NCI-H345 (cell line): ENCODE measurements at regions not wholly inside any gene's neighbourhood (a gene's known extent, or its start where the extent isn't known, plus 50 kb on each side); places are given as distances from the start of the nearest gene placed in this dataset.
"Not testable (repeated sequence)": the region's sequence is repeated elsewhere in the genome, so short reads cannot be mapped to it uniquely, and the experiment has no call there.

Experiments
- DNase-seq: peaks from one replicate; lab custom pipeline; 2025; lab: John Stamatoyannopoulos, UW

DNA sequence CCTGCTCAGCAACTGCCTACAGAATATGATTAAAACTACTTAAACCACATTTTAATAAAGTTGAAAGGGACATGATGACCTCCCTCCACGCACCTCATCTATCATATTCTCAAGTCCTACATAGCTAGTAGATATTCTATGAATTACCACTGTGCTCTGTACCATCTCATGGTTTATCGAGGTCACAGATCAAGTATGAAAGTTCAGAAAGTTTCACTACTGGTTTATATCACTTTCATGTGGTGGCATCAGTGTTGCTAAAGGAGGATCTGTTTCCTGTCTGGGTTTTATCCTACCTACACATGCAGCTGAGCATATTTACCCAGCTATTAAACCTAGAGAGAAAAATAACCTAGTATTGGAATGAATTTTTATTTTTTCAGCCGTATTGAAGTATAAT, 214.9 kb upstream of the MON1B start:
- DNase-seq, result no peak

DNA sequence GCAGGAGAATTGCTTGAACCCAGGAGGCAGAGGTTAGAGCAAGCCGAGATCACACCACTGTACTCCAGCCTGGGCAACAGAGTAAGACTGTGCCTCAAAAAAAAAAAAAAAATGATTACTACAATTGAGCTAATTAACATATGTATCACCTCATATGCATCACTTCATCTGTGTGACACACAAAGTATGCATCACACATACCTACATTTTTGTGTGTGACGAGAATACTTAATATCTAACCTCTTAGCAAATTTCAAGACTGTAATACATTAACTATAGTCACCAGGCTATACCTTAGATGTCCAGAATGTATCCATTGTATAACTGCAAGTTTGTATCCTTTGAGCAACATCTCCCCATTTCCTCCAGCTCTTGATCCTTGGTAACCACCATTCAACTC, 214.2 kb upstream of the MON1B start:
- no peak for DNase-seq

DNA sequence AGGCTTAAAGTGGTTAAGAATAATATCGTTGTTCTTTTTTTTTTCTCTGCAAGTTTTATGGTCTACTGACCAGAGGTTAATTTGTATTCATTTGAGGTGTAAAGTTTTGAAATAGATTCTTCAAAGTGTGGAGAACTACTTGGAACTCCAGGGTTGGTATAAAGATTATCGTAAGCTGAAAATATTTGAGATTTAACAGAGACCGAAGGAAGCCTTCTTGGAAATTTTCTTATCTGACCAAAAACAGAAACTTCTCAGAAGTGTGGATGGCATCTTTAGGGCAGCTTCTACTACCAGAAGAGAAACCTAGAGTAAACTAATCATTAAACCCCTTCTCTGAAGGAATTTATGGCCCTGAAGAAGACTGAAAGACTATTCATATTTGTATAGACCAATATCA, 206.8 kb upstream of the MON1B start:
- DNase-seq, result no peak

DNA sequence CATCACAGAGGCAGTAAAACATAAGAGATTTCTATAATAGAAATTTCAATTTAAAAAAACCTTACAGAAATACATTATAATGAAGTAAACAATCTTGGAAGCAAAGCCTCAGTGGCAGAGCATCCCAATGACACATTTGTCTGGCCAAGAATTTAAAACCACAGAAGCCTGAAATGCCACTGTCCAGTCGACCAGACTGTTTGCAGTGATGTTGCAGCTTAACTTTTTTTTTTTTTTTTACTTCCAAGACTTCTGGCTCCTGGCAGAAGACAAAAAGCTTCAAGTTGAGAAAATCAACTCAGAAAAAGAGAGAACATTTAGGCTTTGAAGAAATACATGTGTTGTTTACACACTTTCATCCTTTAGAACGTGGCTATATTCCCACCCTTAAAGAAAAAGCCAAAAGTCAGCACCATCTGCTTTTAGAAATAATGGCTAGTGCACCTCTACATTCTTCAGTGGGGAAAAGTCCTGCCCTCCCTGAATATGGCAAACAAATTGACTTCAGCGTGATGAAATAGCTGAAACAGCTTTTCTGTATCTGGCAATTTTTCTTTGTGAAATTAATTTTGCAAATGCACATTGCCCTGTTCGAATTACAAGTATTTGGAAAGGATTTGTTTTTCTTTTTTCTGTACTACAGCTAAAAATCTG, 205.5 kb upstream of the MON1B start:
- DNase-seq, result no peak

DNA sequence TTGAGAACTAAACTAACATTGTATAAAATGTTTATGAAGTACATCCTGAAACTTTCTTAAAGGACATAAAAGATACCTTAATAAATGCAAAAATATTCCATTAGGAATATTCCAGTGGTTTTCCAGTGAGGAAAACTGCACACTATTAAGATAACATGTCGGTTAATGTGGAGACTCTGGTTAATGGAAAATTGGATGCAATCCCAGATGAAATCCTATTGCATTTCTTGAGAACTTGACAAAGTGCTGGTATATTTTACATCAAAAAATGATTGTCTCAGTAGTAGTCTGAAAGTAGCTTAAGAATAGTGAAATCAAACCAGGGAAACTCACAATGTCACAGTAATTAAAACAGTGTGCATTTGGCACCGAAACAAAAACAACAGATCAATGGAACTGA, 202.5 kb upstream of the MON1B start:
- no peak for DNase-seq

DNA sequence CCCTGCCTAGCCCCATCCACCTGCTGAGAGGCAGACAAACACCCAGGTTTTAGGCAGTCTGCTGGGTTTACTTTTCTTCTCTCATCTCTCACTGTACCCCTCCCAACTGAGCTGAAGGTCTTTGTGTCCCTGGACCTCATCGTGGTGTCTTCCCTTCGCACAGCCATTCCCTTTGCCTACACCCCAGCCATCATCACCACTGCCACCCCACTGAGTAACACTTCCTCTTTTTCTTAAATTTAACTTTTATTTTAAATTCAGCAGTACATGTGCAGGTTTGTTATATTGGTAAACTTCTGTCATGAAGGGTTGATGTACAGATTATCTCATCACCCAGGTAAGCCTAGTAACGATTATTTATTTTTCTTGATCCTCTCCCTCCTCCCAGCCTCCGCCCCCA, 188.3 kb upstream of the MON1B start:
- no peak for DNase-seq

DNA sequence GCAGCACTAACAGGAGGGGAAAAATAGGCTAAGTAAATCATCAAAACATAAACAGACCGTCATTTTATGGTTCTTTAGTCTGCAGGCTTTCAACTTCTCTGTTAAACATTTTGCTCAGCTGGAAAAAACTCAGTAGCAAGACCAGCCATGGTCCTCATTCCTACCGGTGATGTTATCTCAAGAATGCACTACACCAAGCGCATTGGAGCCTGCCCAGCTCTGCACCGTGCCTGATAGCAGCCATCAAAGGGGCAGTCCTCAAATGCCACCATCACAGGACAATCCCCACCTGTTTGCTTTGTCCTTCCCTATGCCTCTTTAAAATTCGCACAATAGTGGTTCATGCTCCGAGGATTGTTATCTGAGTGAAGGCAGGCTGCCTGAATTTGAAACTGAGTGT, 181.5 kb upstream of the MON1B start:
- no peak for DNase-seq

DNA sequence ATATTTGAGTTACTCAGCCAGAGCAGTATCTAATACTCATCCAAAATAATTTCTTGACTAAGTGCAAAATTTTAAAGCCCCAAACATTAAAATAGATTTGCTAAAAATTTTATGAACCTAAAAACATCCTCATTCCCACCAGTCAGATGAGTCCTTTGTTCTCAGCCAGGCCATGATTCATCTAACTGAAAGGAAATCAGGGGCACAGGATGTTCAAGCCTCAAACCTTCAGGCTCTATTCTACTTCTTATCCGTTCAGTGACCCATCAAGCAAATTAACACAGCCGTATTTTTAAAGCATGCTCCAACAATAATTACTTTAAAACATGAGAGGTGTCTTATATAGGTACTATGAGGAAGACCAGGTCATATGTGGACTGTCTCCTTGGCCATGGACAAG, 176.5 kb upstream of the MON1B start:
- DNase-seq, result no peak

DNA sequence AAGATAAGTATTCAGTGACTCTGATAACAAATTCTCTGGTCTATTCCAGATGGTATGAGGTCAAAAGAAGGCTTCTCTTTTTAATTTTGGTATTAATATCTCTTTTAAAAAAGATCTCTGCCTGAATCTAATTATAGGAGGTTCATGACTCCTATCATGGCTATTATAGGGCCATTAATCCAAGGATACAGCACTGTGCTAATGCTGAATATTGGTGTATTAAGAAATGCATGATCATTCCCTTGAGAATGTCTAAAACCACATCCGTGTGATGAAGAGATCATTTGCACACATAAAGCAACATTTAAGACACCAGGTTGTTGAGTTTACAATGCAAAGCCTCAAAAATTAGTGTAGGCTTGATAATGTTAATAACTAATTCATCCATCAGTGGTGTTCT, 160.4 kb upstream of the MON1B start:
- no peak for DNase-seq

DNA sequence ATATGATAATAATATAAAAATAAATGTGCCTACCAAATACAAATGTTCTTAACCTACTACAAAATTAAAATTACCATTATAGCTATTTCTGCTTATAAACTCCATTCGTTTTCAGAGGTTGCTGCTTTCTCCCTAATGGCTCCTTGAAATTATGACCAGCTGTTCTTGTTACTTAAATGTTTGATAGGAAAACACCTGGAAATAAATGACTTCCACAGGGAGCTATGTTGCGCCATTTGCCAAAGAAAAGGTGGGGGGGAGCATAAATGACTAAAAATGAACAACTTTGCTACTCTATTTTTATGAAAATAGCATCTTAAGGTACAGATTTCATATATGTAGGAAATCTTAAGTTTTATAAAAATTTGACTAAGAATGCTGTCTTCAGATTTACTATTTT, 157.5 kb upstream of the MON1B start:
- DNase-seq, result no peak

DNA sequence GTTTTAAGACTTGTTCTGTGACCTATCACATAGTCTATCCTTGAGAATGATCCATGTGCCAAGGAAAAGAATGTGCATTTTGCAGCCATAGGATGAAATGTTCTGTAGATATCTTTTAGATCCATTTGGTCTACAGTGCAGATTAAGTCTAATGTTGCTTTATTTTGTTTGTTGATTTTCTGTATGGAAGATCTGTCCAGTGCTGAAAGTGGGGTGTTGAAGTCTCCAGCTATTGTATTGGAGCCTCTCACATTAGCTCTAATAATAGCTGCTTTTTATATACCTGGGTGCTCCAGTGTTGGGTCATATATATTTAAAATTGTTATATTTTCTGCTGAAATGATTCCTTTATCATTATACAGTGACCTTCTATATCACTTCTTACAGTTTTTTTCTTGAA, 155.6 kb upstream of the MON1B start:
- no peak for DNase-seq

DNA sequence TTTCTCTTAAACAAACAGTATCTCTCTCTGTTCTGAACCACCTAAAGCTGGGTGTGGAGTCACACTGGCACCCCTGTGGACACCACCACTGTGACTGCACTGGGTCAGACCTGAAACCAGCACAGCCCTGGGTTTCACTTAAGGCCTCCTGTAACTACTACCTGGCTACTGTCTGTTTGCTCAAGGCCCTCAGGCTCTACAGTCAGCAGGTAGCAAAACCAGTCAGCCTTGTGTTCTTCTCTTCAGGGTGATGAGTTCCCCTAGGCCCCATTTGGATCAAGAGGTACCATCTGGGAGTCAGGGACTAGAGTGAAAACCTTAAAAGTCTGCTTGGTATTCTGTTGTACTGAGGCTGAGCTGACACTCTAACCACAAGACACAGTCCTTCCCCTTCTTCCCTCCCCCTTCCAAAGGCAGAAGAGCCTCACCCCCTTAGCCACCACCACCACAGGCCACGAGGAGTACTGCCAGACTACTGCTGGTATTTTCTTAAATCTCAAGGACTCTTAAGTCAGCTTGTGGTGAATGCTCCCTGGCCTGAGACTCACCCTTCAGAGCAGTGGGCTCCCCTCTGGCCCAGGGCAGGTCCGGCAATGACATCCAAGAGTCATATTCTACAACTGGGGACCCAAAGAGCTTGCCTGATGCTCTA, 153.2 kb upstream of the MON1B start:
- DNase-seq, result no peak

DNA sequence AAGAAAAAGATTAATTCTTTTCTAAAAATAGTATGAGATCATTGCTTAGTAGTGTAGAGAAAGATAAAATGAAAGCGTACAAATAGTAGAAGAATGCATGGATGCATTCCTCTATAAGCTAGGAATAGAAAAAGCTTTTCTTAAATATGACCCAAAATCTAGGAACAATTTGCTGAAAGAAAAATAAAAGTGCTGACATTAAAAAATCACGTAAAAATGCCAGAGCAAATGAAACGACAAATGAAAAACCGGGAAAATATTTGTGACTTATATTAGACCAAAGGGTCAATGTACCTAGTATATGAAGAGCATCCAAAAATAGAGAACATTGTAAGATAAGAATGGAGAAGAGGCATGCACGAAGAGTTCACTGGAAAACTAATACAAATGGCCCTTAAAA, 149.5 kb upstream of the MON1B start:
- no peak for DNase-seq

DNA sequence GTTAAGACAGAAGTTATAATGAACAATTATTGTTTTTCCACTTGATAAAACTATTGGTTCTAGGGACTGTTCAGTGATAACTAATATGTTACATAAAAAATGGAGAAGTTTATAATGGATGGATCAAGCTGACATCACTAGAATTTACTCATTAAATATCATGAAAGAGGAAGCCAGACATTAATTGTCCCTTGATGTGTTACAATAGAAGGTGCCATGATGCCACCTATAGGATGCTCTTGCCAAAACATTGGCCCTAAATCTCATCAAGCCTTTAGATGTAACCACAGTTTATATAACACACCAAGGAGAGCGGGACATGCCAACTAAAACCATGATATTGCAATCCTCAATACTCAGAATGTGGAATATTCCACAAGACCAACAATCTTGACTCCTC, 147.9 kb upstream of the MON1B start:
- no peak for DNase-seq

DNA sequence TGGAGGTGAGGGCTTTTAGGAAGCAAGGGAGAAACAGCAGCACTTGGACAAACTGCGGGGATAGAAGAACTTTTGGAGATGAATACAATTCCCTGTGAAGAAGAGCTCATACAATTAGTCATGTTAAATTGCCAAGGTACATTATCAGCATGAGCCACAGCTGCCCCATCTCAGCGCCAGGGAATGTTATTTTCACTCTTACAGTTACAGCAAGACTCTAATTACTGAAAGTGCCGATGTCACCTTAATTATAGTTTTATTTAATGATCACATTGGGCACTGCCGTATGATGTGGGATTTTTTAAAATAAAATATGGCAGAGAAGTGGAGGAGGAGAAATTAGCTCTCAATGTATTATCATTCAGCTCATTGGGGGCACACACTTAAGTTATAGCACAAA, 144.8 kb upstream of the MON1B start:
- no peak for DNase-seq

DNA sequence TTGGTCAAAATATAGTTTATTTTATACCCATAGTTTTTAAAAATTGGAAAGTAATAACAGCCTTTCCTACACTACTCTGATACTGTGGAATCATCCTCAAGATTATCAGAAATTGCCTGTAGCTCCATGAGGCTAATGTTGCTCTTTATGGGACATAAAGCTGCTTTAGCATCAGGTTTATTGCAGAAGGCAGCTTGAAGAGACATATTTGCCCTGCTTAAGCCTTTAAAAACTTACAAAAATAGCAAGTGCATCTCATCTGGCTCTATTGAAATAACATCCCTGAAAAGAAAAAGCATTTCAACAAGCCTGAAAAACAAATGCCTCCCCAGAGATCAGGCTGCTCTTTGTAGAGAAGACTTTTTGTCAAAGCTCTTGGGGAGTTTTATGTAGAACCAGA, 142.9 kb upstream of the MON1B start:
- no peak for DNase-seq

DNA sequence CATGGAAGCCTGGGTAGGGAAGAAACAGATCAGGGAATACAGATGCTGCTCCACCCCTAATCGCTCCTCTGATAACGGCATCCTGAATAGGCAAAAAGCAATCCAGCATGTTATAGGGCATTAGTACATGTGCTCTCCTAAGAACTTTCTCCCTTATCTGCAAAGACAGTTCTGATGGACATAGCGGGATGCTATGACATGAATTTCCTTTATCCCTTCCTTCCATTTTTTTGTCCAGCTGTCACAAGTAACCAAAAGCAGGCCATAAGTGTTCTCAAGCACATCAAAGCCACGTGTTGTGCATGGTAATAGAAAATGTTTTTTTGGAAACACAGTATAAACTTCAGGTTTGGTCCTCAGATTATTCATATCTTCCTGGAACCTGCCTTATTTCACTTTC, 141.4 kb upstream of the MON1B start:
- no peak for DNase-seq

DNA sequence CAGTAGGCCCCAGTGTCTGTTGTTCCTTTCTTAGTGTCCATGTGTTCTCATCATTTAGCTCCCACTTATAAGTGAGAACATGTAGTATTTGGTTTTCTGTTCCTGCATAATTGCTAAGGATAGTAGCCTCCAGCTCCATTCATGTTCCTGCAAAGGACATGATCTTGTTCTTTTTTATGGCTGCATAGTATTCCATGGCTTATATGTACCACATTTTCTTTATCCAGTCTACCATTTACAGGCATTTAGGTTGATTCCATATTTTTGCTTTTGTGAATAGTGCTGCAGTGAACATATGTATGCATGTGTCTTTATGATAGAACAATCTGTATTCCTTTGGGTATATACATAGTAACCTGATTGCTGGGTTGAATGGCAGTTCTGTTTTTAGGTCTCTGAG, 134.4 kb upstream of the MON1B start:
- DNase-seq, result not testable (repeated sequence)

DNA sequence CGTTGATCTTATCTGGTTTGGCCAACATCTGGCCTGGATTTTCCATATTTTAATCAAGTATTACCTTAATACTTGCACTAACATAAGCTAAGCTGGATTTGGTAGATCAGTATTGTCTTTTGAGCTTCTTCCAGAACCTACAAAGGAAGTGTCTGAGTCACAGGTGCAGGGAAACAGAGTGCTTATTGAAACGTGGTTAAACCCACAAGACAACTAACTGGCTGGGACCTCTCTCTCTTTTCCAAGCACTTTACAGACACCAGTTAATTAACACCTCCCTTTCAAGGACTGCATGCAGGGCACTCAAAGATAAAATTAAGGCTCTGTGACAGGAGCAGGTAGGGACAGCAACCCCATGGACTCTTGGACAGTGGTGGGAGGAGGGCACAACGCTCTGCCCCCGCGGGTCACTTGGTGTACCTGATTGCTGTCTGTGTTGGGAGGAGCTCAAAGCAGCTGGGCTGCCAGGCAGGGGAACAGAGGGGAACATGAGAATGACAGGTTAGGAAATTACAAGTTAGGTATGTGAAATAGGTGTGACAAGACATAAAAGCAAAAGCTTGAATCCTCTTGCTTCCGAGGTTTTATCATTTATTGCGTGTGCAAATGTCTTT, 133.7 kb upstream of the MON1B start:
- DNase-seq, result no peak

DNA sequence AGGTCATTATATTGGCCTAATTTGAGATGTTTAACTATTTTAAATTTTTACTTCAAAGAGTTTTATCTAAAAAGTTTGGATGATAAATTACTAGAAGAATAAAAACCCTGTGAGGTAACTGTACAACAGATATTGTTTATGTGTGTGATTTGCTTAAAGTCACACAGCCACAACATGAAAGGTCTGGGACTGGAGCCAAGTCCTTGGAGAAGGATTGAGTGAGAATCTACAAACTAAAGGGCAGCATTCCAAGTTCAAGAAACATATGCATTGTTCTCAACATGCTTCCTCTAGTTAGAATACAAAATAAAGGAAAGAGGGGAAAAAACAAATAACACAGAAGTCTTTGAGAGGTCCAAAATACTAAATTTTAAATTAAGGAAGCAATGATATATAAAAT, 131.5 kb upstream of the MON1B start:
- no peak for DNase-seq

DNA sequence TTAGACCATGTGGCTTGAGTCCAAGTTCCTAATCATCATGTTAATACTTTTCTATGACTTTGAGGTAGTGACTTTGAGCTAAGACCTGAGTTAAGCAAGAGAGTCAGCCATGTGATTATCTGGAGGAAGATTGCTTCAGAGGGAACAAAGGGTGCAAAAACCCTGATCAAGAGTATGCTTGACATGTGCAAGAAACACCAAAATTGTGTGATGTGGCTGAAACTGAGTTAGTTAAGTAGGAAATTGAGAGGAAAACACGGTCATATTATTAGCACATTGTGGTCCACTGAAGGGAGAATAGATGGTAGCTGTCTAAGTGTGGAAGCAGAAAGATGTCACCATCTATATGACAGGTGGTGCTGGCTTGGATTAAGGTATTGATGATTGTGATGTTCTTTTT, 130.4 kb upstream of the MON1B start:
- no peak for DNase-seq

DNA sequence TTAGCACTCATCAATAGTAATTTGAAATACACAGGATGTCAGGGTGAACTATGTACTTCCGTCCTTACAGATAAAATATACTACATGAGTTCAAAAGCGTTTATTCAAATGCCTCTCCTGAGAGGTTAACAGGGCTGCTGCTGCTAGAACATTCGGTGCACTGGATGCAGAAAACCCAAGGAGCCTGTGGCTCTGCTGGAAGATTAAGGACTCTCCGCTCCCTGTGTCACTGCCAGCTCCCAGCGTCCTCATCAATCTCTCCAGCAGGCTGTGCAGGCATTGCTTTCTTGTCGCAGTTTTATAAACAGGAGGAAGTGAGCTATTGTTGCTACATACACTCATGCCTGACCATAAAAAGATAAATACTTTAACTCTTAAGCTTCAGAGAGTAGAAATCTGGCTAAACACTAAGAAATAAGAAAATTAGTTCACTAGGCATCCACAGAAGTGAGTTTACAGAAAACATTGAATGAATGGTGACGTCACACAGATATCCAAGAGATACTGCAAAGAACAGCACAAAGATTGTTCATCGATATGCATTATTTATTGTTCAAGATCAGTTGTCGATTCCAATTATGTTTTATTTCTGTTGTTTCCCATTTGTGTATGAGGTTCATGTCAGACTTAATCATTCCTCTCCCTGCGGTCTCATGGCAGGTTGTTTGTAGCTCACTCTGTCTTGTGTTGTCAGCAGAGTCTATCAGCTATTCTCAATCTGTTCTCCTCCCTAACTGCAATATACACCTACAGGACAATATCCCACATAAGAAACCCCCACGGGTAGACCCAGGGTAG, 127.9 kb upstream of the MON1B start:
- DNase-seq, result no peak

DNA sequence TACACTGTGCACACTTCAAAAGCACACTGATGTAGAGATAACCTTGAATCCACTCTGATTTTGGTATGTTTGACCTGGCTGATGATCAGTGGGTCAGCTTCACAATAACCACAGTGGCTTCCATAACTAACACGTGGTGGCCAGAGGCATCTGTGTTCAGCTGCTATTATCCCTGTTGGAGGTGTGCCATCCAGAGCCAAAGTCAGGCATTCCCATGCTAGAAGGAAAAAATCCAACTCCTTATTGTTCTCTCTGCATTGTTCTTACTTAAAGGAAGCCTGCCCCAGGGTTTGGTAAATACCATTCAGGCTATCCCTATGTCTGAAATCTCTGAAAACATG, 127.3 kb upstream of the MON1B start:
- no peak for DNase-seq
